Embryonic facial prominence (tissue), 1 donor: ENCODE measurements at regions not wholly inside any gene's neighbourhood (a gene's known extent, or its start where the extent isn't known, plus 50 kb on each side); places are given as distances from the start of the nearest gene placed in this dataset.

ENCODE experiments used
- DNase-seq: peaks from one replicate; pipeline ENCODE4 v3.0.0-alpha.2; 2016; ENCODE audit errors: extremely low spot score

DNA sequence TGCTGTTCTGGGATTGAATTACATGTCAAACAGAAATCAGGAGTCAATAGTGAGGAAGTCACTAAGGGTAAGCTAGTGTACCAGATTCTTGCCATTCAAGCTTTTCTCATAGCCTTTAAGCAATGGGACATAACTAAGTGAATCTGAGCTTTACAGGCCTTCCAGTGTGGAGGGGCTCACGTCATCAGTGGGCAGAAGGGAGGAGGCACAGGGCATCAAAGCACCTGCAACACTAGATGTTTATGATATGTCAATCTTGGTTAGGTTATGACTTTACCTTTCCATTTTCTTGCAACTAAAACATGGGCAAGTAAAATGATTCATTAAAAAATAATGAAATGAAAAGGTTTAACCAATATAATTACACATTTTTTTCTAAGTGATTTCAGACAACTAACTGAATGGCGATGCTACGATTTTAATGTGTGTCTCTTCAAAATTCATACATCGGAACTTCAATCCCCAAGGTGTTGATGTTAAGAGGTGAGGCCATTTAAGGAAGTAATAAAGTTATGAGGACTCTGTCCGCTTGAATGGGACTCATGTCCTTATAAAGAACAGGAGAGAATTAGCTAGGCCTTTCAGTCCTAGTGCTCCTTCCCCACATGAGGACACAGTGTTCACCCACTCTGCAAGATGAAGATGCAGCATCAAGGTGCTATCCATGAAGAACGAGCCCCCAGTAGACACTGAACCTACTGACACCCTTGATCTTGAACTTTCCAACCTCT is 1169.2 kb upstream of the NXPH2 start:
- no peak for DNase-seq

DNA sequence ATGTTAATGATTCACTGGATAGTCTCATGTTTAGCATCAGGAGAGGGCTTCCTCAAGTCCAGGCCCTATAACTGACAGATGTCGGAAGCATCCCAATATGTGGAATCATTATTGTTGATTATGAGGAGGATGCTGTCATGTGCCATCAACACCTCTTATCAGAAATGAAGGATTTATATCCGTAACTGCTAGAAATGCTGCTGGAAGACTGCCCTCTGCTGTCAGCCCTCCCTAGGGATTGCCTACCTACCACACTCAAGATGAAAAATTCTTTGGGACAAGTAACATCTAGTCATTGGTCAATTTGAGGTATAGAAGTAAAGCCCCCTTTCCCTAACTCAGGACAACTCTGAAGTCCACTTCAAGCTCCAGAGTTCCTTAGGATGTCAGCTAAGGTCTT is 1166.5 kb upstream of the NXPH2 start:
- no peak for DNase-seq

DNA sequence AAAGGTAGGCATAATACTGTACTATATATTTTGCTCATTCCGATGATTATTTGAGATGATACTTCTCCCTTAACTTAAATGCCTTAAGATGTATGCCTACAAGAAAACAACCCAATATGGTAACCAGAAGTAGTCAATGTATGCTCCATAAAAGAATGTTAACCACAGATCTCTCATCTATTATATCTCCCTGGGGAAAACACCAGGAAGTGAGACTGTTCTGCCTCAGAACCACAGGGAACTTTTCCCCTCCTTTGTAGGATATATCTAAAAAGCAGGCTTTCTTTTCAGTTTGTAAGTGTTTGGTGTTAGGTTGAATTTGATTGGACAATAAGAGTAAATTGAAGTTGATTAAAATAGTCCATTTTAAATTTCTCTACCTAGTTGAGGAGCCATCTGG is 1160.5 kb upstream of the NXPH2 start:
- DNase-seq, result no peak

DNA sequence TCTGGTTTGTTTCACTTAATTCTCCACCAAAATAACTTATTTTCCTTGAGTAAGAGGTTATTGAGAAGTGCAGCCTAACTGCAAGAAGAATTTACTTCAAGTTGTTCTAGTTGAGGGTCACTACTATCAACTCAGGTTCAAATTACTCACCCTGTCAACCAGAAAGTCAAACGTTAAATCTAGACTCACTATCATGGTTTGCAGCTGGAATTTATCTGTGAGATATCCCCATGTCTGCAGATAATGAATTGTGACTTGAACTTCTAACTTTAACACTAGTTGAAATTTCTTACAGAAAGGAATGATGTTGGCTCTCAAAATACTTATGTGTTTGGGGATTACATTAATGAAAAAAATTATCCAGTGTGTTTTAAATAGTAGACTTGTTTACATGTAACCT is 1145.7 kb upstream of the NXPH2 start:
- no peak for DNase-seq

DNA sequence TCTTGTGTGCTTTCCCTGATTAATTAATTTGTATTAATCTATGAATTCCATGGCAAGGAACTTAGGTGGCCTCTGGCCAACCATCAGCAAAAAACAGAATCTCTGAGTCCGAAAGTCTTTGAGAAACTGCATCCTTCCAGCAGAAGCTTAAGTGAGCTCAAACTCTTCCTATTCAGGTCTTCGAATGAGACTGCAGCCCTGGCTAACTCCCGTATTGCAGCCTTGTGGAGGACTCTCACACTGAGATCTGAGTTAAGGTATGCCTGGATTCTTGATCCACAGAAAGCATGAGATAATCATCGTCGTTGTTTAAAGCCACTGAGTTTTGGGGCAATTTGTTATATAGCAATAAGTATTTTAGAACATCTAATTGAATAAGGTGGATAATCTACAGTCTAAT is 1143.9 kb upstream of the NXPH2 start:
- DNase-seq, result no peak

DNA sequence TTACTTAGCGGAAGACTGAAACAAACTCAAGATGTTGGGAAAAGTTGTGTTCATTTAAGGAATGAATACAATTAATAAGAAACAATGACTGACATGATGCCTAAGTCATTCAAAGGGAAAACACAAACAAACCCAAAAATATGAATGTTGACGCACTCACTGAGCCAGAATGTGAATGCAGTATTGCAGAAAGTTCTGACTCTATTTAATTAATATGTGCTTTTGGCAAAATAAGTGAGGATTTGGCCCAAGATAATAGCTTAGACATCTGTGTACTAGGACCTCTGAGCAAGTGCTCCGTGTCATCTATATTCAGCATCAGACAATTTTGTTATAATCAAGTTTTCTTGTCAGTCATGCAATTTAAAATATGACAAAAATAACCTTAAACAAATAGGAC is 1138.8 kb upstream of the NXPH2 start:
- DNase-seq, result no peak

DNA sequence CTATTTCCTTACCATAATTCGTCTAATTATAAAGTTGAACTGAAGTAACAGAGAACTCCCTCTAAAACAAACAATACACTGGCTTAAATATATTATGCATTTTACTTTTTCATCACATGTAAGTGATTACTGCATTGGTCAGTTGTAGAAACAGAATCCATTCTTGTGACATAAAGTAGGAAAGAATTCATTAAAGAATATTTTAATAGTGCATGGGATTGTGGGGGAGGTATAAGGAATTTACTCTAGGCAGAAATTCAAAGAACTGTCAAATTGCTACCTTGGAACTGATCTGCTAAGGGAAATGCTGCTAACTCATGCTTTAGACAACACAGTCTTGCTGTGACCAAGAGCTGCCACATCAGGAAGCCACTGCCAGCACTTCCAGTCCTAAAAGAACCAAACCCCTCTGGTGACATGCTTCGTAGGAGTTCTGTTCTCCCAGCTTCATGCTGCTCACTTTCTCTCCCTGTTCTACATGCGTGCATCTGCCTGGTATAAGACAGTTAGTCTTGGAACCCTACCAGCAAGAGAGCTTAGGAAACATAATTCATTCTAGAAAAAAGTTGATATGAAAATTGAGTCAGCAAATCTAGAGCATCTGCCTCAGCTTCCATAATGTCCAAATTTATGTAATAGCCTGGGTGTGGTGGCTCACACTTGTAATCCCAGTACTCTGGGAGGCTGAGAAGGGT is 1137.6 kb upstream of the NXPH2 start:
- DNase-seq, result no peak

DNA sequence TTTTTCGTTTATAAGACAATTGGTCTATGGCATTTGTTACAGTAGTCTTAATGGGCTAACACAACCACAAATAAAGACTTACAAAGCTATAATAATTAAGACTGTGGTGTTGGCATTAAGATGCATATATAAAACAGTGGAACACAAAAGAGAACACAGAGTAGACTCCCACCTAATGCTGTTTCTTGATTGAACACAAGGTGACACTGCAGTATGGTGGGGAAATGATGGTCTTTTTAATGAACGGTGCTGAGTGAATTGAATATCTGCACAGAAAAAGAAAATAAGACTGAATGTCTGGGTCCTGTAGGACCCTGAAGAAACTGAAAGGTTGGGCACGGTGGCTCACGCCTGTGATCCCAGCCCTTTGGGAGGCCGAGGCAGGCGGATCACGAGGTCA is 1136.6 kb upstream of the NXPH2 start:
- no peak for DNase-seq

DNA sequence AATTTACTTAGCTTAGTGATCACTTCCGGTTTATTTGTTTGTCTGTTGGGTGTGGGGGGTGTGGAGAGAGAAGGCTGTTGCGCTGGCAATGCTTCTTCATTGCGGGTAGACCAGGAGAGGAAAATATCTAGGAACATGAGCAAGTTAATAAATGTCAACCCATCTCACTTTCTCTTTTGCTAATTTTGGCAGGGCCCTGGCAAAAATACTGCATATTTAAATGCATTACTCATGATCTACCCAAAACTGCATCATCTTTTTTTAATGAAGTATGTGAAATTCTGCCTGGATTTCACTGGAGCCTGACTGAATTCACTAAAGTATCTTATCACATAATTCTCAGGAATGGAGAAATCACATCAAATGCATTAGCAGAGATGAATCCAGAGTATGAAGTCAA is 1131.0 kb upstream of the NXPH2 start:
- DNase-seq, result no peak

DNA sequence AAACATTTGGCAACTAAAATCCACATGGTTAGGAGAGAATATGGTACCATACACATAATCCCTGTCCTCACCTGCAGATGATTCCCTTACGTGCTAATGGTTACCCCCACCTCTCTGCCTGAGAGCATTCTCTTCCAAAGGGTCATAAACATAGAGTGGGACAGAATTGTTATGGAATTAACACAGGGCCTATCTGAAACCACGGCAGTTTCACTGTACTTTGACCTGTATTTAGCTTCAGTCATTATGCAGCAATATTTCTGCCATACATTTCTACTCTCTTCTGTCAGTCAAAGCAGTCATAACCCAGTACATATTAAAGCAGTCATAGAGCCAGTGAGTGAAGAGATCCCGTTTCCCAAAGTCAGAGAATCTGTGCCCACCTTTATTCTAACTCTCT is 1128.9 kb upstream of the NXPH2 start:
- DNase-seq, result no peak

DNA sequence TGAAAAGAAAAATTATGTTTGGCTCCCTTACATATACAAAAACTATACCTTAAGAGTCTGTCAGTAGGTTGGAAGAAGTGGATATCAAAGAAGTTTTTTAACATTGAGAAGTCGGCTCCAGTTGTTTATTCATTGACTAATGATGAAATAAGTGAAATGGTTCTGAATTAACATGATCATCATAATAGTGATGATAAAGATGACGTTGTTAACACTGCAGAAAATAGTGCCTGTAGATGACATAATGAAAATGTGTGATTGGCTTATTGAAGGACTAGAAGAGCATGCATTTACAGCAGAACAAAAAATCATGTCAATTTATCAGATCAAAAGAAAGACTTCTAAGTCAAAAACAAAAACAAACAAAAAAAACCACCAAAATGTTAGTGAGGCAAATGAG is 1125.4 kb upstream of the NXPH2 start:
- no peak for DNase-seq

DNA sequence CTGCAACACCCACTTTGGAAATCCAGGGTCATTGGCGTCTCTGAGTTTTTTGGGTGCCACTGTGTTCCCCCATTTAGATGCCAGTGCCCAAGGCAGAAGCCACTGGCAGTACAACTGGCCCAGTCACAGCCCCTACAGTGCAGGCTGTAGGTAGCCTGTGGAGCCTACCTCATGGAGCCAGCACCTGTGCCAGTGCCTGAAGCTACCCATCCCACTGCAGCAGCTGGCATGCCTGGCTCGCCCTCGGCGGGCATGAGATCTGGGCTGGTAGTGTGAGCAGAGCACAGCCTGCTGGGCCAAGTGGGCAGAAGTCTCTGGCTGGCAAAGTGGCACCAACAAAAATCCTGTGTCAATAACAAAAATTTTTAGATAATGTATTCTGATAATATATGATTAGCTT is 1111.4 kb upstream of the NXPH2 start:
- no peak for DNase-seq

DNA sequence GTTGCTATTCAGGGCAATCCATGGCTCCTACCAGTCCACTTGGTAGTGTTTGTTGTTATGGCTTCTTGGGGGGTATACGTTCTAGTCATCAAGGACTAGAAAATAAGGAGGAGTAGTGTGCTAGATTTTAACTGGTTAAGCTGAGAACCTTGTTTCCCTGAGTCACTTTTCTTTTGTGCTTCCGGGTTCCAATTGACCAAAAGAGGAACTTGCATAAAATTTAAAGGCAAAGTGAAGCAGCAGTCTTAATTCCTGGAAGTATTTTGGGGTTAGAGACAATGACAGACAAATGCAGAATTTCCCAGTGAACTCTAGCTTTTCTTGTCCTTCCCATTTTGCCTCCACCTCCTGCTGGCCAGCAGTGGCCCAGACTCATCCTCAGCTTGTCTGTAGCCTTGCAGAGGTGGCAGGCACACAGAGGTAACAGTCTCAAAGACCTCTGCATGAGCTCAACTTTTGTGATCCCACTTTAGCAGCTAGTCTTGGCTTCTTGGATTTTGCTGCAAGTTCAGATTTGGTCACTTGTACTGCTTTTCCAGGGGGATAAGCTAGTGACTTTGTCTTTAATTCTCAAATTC is 1105.8 kb upstream of the NXPH2 start:
- DNase-seq, result no peak

DNA sequence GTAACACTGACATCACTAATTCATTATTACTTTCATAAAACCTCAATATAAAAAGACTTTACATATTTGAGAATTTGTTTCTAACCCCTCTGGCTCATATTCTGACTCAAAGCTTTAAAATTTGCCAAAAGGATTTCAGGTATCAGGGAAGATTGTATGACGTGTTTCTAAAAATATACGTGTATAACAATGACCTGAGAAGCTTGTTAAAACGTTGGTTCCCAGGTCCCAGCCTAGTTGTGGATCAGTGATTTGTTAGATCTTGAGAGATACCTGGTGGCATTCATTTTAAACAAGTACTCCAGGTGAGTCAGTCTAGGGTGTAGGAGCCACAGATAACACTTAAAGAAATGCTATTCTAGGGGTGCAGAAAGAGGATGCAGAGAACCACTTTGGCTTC is 1096.8 kb upstream of the NXPH2 start:
- no peak for DNase-seq

DNA sequence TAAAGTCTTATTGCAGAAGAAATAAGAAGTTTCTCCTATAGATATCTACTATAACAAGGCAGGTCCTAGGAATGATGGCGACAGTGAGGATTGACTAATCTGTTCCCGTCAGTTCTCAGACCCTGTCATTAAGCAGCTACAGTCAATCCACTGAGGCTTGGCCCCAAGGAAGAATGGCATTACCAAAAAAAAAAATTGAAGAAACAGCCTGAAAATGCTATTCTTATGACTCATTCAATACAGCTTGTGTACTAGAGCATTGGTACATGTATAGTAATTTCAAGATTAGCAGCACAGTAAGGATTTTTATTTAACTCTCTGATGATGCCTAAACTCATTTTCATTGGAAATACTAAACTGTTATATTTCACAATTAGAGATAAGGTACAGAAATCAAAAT is 1096.1 kb upstream of the NXPH2 start:
- DNase-seq, result no peak

DNA sequence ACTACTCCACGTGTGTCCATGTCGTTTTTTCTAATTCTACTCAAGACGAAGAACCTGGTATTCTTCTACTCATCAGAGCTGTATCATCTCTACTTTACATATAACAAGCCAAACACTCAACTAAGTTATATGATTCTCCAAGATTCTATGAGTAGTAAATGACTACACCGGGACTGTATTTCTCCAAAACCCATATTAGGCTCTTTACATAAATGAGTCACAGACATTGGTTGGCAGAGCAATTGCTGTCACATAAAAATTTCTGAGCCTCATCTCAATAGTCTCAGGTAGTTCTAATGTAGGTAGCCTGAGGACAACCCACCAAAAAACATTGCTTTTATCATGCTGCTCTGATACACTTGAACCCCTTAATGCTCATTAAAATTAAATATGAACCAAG is 1092.3 kb upstream of the NXPH2 start:
- no peak for DNase-seq

DNA sequence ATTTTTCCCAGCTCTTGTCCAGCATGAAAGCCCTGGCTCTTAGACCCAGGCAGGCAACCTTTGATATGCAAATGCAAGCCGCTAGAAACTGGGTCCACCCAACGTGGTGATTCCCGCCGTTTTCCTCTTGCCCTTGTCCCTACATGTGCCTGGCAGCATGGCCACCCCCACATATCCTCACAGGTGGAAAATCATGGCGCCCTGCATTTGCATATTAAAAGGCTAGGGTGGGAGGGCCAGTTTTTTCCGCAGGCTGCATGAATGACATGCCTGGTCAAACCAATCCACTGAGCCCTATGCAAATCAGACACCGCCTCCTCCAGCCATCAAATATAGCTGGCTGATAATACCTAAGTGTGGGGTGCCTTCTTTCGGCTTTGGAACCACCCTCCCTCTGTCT is 1091.8 kb upstream of the NXPH2 start:
- no peak for DNase-seq

DNA sequence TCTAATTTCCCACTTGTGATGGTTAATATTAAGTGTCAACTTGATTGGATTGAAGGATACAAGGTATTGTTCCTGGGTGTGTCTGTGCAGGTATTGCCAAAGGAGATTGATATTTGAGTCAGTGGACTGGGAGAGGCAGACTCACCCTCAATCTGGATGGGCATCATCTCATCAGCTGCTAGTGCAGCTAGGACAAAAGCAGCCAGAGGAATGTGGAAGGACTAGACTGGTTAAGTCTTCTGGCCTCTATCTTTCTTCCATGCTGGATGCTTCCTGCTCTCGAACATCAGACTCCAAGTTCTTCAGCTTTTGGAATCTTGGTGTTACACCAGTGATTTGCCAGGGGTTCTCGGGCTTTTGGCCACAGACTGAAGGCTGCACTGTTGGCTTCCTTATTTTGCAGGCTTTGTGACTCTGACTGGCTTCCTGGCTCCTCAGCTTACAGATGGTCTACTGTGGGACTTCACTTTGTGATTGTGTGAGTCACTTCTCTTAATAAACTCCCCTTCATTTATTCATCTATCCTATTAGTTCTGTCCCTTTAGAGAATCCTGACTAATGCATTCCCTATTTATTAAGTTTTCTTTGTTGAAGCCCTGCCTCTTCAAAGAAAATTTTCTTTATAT is 1087.5 kb upstream of the NXPH2 start:
- DNase-seq, result no peak

DNA sequence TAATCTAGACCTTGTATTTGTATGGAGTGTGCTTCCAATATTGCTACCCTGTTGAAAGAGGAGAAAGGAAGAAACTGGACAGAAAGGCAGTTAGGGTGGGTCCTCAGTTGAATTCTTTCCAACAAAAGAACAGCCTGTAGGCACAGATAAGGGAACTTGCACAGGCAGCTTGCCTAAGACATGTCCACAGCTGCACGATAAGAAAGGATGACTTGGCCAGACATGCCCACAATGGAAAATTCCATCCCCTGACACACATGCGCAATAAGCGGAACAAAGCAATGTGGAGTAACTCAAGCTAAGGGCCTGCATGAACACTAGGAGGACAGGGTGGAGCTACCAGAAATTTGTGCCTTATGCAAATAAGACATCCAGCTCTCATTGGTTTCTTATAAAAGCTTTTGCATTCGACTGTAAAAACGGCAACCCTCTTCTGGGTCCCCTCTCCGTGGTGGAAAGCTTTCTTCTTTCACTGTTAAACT is 1084.7 kb upstream of the NXPH2 start:
- DNase-seq, result no peak

DNA sequence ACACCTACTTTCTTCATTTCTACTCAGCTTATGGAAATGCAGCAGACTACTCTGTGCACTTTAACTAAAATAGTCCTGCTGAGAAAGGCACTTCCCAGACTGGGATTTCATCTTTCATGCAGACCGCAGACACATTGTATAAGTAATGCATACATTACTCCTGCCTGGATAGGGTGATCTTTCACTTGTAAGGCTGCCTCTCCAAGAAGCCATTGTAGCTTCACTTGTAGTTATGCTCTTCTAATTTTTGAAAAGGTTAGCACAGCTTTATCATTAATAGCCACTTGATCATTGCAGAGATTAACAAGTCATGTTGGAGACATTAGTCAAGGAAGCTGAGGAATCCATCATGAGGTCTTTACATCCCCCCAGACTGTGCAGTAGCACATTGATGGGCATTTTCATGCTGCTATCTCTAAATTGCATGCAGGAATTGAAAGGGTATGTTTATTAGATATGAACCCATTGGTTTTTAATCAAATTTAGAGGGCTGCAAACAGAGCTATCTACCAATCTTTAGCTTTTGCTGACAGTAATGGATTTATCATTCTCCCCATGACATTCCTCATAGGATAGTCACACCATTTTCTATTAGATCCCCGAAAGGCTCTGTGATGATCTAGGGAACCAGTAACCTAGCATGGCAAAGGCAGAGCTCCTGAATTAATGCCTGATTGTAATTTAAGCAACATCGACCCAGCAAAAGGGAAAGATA is 1074.7 kb upstream of the NXPH2 start:
- DNase-seq, result no peak

DNA sequence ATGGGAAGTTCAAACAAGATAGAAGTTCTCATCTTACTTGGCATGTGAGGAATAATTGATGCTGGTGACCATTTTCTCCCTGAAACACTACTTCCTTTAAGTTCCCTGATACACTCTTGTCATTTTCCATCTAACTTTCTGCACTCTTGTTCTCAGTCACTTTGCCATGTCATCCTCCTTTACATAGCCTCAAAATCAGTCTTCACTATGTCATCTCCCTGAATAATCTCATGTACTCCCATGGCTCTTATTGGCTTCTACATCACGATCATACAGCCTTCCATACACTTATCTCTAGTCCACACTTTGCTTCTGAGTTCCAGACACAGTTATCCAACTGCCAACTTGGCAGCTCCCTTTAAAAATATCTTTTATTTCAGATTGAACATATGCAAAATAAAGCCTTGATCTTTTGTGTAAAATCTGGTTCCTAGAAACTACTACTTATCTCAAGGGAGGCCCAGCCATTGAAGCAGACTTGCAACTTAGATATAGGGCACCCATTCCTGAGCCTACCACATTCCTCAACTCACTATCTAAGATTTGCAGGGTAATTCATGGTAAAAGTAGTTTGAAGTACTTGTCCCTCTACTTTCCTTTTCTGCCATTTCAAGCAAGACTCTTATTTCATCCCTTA is 1070.2 kb upstream of the NXPH2 start:
- DNase-seq, result no peak

DNA sequence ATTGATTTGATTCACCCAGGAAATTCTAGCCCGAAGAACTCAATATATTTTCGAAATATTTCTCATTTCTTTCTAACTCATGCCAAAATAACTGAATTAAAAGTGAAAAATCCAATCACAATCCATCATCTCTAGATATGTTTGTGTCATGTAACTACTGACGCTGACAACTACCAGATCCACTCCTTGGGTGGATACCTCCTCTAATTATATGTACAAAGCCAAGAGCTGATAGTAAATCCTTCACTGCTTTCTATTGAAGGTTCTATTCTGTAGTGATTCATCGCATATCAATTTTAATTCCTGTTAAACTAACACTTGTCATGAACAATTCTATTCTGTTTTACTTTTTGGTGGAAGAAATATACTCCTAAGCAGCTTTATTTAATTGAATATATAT is 1056.6 kb upstream of the NXPH2 start:
- no peak for DNase-seq
